ENCODE measurements at regions not wholly inside any gene's neighbourhood (a gene's known extent, or its start where the extent isn't known, plus 50 kb on each side); places are given as distances from the start of the nearest gene placed in this dataset.

- Histone ChIP-seq H3K9me2 (replicated peaks; ENCODE audit: insufficient read depth, low read length) (no peaks in the 10 kb centered on the region), H4K20me1 (ENCODE audit: low read depth, low read length) (no peaks in the 10 kb centered on the region), H3K9me3 (ENCODE audit: insufficient read depth, low read length) (no peaks in the 10 kb centered on the region), H3K27me3 (ENCODE audit: low read length) (no peaks in the 10 kb centered on the region), H3K9ac (ENCODE audit: low read length) (no peak overlapping the region), H3K79me2 (ENCODE audit: insufficient read depth, low read length) (no peaks in the 10 kb centered on the region), H3K4me3 (ENCODE audit: insufficient read depth, low read length, poor library complexity, severe bottlenecking) (no peak overlapping the region), H2AFZ (ENCODE audit: low read depth, low read length, severe bottlenecking) (no peak overlapping the region), H3K27ac (ENCODE audit: low read depth, low read length) (no peak overlapping the region), H3K36me3 (ENCODE audit: low read length) (no peaks in the 10 kb centered on the region), H3F3A (ENCODE audit: insufficient read depth) (no peaks in the 10 kb centered on the region), H3K4me2 (ENCODE audit: low read depth, low read length, poor library complexity, severe bottlenecking) (no peak overlapping the region)
- TF ChIP-seq EZH2phosphoT487 (conservative IDR thresholded peaks at IDR 0.05; ENCODE audit: low read length) (no peak), CTCF (IDR thresholded peaks at IDR 0.05; ENCODE audit: insufficient read depth, low read length, poor library complexity, severe bottlenecking) (no peak)
Observed at GRCh38 chr18:37854396-37854795, 288.8 kb upstream of the CELF4 start.

- Histone ChIP-seq H3K36me3 (ENCODE audit: low read length) (no peaks in the 10 kb centered on the region), H3K4me2 (ENCODE audit: low read depth, low read length, poor library complexity, severe bottlenecking) (no peak overlapping the region), H3K27me3 (ENCODE audit: low read length) (no peaks in the 10 kb centered on the region), H2AFZ (ENCODE audit: low read depth, low read length, severe bottlenecking) (no peak overlapping the region), H3K27ac (ENCODE audit: low read depth, low read length) (no peak overlapping the region), H3K9me3 (ENCODE audit: insufficient read depth, low read length) (no peaks in the 10 kb centered on the region), H3K9ac (ENCODE audit: low read length) (no peak overlapping the region), H3K9me2 (replicated peaks; ENCODE audit: insufficient read depth, low read length) (no peaks in the 10 kb centered on the region), H3K4me3 (ENCODE audit: insufficient read depth, low read length, poor library complexity, severe bottlenecking) (no peak overlapping the region), H3F3A (ENCODE audit: insufficient read depth) (no peaks in the 10 kb centered on the region), H3K79me2 (ENCODE audit: insufficient read depth, low read length) (no peaks in the 10 kb centered on the region), H4K20me1 (ENCODE audit: low read depth, low read length) (no peaks in the 10 kb centered on the region)
- TF ChIP-seq CTCF (IDR thresholded peaks at IDR 0.05; ENCODE audit: insufficient read depth, low read length, poor library complexity, severe bottlenecking): no peak
- no peak for TF ChIP-seq EZH2phosphoT487 (conservative IDR thresholded peaks at IDR 0.05; ENCODE audit: low read length)
Observed at GRCh38 chr18:37853706-37854105, 288.1 kb upstream of the CELF4 start.

- H3K9me2 ChIP-seq (replicated peaks; ENCODE audit: insufficient read depth, low read length): no peaks in the 10 kb centered on the region
- H3K9ac ChIP-seq (ENCODE audit: low read length): no peak overlapping the region
- no peaks in the 10 kb centered on the region for H4K20me1 ChIP-seq (ENCODE audit: low read depth, low read length)
- no peaks in the 10 kb centered on the region for H3K9me3 ChIP-seq (ENCODE audit: insufficient read depth, low read length)
- H3K36me3 ChIP-seq (ENCODE audit: low read length): no peaks in the 10 kb centered on the region
- no peak overlapping the region for H3K27ac ChIP-seq (ENCODE audit: low read depth, low read length)
- no peaks in the 10 kb centered on the region for H3K79me2 ChIP-seq (ENCODE audit: insufficient read depth, low read length)
- H2AFZ ChIP-seq (ENCODE audit: low read depth, low read length, severe bottlenecking): no peak overlapping the region
- no peaks in the 10 kb centered on the region for H3K27me3 ChIP-seq (ENCODE audit: low read length)
- TF ChIP-seq CTCF (IDR thresholded peaks at IDR 0.05; ENCODE audit: insufficient read depth, low read length, poor library complexity, severe bottlenecking) (no peak), EZH2phosphoT487 (conservative IDR thresholded peaks at IDR 0.05; ENCODE audit: low read length) (no peak)
- no peak overlapping the region for H3K4me2 ChIP-seq (ENCODE audit: low read depth, low read length, poor library complexity, severe bottlenecking)
- H3F3A ChIP-seq (ENCODE audit: insufficient read depth): no peaks in the 10 kb centered on the region
- no peak overlapping the region for H3K4me3 ChIP-seq (ENCODE audit: insufficient read depth, low read length, poor library complexity, severe bottlenecking)
Observed at GRCh38 chr18:37852464-37852863, 286.9 kb upstream of the CELF4 start.

GRCh38 chr18:37847544-37847943 is 281.9 kb upstream of the CELF4 start:
- no peak overlapping the region for H3K27ac ChIP-seq (ENCODE audit: low read depth, low read length)
- no peaks in the 10 kb centered on the region for H3K27me3 ChIP-seq (ENCODE audit: low read length)
- no peaks in the 10 kb centered on the region for H3K36me3 ChIP-seq (ENCODE audit: low read length)
- H3F3A ChIP-seq (ENCODE audit: insufficient read depth): no peaks in the 10 kb centered on the region
- no peak overlapping the region for H3K9ac ChIP-seq (ENCODE audit: low read length)
- TF ChIP-seq EZH2phosphoT487 (conservative IDR thresholded peaks at IDR 0.05; ENCODE audit: low read length) (no peak), CTCF (IDR thresholded peaks at IDR 0.05; ENCODE audit: insufficient read depth, low read length, poor library complexity, severe bottlenecking) (no peak)
- H3K9me2 ChIP-seq (replicated peaks; ENCODE audit: insufficient read depth, low read length): no peaks in the 10 kb centered on the region
- H3K4me3 ChIP-seq (ENCODE audit: insufficient read depth, low read length, poor library complexity, severe bottlenecking): no peak overlapping the region
- no peak overlapping the region for H2AFZ ChIP-seq (ENCODE audit: low read depth, low read length, severe bottlenecking)
- H3K9me3 ChIP-seq (ENCODE audit: insufficient read depth, low read length): no peaks in the 10 kb centered on the region
- H3K4me2 ChIP-seq (ENCODE audit: low read depth, low read length, poor library complexity, severe bottlenecking): no peak overlapping the region
- no peaks in the 10 kb centered on the region for H4K20me1 ChIP-seq (ENCODE audit: low read depth, low read length)
- H3K79me2 ChIP-seq (ENCODE audit: insufficient read depth, low read length): no peaks in the 10 kb centered on the region

Measured in SU-DHL-6 (cell line).